Brain pericyte (primary cell): ENCODE measurements at regions not wholly inside any gene's neighbourhood (a gene's known extent, or its start where the extent isn't known, plus 50 kb on each side); places are given as distances from the start of the nearest gene placed in this dataset.
"Not testable (repeated sequence)": the region's sequence is repeated elsewhere in the genome, so short reads cannot be mapped to it uniquely, and the experiment has no call there.

ENCODE experiments used
- DNase-seq: peaks from one replicate; pipeline ENCODE4 v3.0.0-alpha.2; 2012; ENCODE audit warnings: low read depth, low spot score

- DNase-seq = no peak
Measured at GRCh38 chr5:103883143-103883542, 320.6 kb upstream of the NUDT12 start.

- no peak for DNase-seq
Measured at GRCh38 chr5:103881560-103881959, 319.0 kb upstream of the NUDT12 start.

- DNase-seq = no peak
Measured at GRCh38 chr5:103867857-103868598, 305.4 kb upstream of the NUDT12 start.

- DNase-seq = no peak
Measured at GRCh38 chr5:103866169-103866568, 303.6 kb upstream of the NUDT12 start.

GRCh38 chr5:103862398-103862797 is 299.8 kb upstream of the NUDT12 start:
- DNase-seq = no peak

- DNase-seq = no peak
Measured at GRCh38 chr5:103860327-103860726, 297.7 kb upstream of the NUDT12 start.

GRCh38 chr5:103858367-103858766 is 295.8 kb upstream of the NUDT12 start:
- not testable (repeated sequence) for DNase-seq

GRCh38 chr5:103851091-103851490 is 288.5 kb upstream of the NUDT12 start:
- no peak for DNase-seq

- peak; percentile 53 for DNase-seq
Measured at GRCh38 chr5:103849934-103850333, 287.3 kb upstream of the NUDT12 start.

- DNase-seq = no peak
Measured at GRCh38 chr5:103847060-103847459, 284.5 kb upstream of the NUDT12 start.

GRCh38 chr5:103842936-103843335 is 280.3 kb upstream of the NUDT12 start:
- DNase-seq = no peak

GRCh38 chr5:103840600-103840999 is 278.0 kb upstream of the NUDT12 start:
- DNase-seq = no peak

GRCh38 chr5:103834216-103834615 is 271.6 kb upstream of the NUDT12 start:
- no peak for DNase-seq

GRCh38 chr5:103829585-103829984 is 267.0 kb upstream of the NUDT12 start:
- DNase-seq = no peak

- no peak for DNase-seq
Measured at GRCh38 chr5:103827976-103828375, 265.4 kb upstream of the NUDT12 start.

- DNase-seq = no peak
Measured at GRCh38 chr5:103821361-103821760, 258.8 kb upstream of the NUDT12 start.

- peak; percentile 21 for DNase-seq
Measured at GRCh38 chr5:103808464-103809106, 246.0 kb upstream of the NUDT12 start.

- no peak for DNase-seq
Measured at GRCh38 chr5:103804711-103805110, 242.1 kb upstream of the NUDT12 start.

GRCh38 chr5:103801681-103802080 is 239.1 kb upstream of the NUDT12 start:
- DNase-seq = no peak

GRCh38 chr5:103800741-103801495 is 238.3 kb upstream of the NUDT12 start:
- no peak for DNase-seq

GRCh38 chr5:103793595-103794182 is 231.1 kb upstream of the NUDT12 start:
- DNase-seq = no peak

- no peak for DNase-seq
Measured at GRCh38 chr5:103785569-103785968, 223.0 kb upstream of the NUDT12 start.
